SK-MEL-5 (cell line): ENCODE measurements at regions not wholly inside any gene's neighbourhood (a gene's known extent, or its start where the extent isn't known, plus 50 kb on each side); places are given as distances from the start of the nearest gene placed in this dataset.

ENCODE experiments used
- DNase-seq: peaks from one replicate; pipeline ENCODE4 v3.0.0-alpha.2; 2016; ENCODE audit warnings: low read depth, low spot score
- in situ Hi-C: cut with HindIII; loops from 2 replicates; pipeline ENCODE4 v1.10.0; 2016; ENCODE audit warnings: low sequenced_read_pairs, high pct_unique_total_duplicates, low pct_unique_long_range_greater_than_20kb

GRCh38 chr12:124402248-124403066 lies 107.6 kb downstream of the RFLNA start:
- in situ Hi-C loops: no loop called here

GRCh38 chr12:124401704-124402221 lies 106.9 kb downstream of the RFLNA start:
- no peak for DNase-seq
- in situ Hi-C loops: no loop called here

More at GRCh38 chr12:124402248-124403066, 107.6 kb downstream of the RFLNA start:
- no peak for DNase-seq

GRCh38 chr12:124400124-124400523 lies 105.2 kb downstream of the RFLNA start:
- DNase-seq: no peak
- in situ Hi-C loops: no loop called here

- DNase-seq: peak; percentile 68
- in situ Hi-C loops: no loop called here
These were observed 104.7 kb downstream of the RFLNA start for GRCh38 chr12:124399622-124400021.

- in situ Hi-C loops: no loop called here
- DNase-seq: peak; percentile 53
These were observed 103.8 kb downstream of the RFLNA start for GRCh38 chr12:124398578-124399227.

- in situ Hi-C loops: no loop called here
- peak; percentile 47 for DNase-seq
These were observed 103.1 kb downstream of the RFLNA start for GRCh38 chr12:124397807-124398577.

- in situ Hi-C loops: no loop called here
These were observed 102.4 kb downstream of the RFLNA start for GRCh38 chr12:124397399-124397679.

GRCh38 chr12:124396544-124397398 lies 101.9 kb downstream of the RFLNA start:
- DNase-seq: peak; percentile 99
- in situ Hi-C loops: no loop called here

More at GRCh38 chr12:124397399-124397679, 102.4 kb downstream of the RFLNA start:
- no peak for DNase-seq

GRCh38 chr12:124395986-124396385 lies 101.1 kb downstream of the RFLNA start:
- DNase-seq: peak; percentile 56
- in situ Hi-C loops: no loop called here

- DNase-seq: no peak
- in situ Hi-C loops: no loop called here
These were observed 100.4 kb downstream of the RFLNA start for GRCh38 chr12:124395284-124395752.

- no peak for DNase-seq
- in situ Hi-C loops: no loop called here
These were observed 99.7 kb downstream of the RFLNA start for GRCh38 chr12:124394462-124395128.

GRCh38 chr12:124393831-124394230 lies 98.9 kb downstream of the RFLNA start:
- DNase-seq: no peak
- in situ Hi-C loops: no loop called here

GRCh38 chr12:124393414-124393790 lies 98.5 kb downstream of the RFLNA start:
- in situ Hi-C loops: no loop called here
- DNase-seq: no peak

- DNase-seq: peak; percentile 89
- in situ Hi-C loops: no loop called here
These were observed 97.9 kb downstream of the RFLNA start for GRCh38 chr12:124392667-124393413.

- DNase-seq: peak; percentile 48
- in situ Hi-C loops: no loop called here
These were observed 97.4 kb downstream of the RFLNA start for GRCh38 chr12:124392271-124392666.
